ENCODE measurements at regions not wholly inside any gene's neighbourhood (a gene's known extent, or its start where the extent isn't known, plus 50 kb on each side); places are given as distances from the start of the nearest gene placed in this dataset.
"Not testable (repeated sequence)": the region's sequence is repeated elsewhere in the genome, so short reads cannot be mapped to it uniquely, and the experiment has no call there.

DNA sequence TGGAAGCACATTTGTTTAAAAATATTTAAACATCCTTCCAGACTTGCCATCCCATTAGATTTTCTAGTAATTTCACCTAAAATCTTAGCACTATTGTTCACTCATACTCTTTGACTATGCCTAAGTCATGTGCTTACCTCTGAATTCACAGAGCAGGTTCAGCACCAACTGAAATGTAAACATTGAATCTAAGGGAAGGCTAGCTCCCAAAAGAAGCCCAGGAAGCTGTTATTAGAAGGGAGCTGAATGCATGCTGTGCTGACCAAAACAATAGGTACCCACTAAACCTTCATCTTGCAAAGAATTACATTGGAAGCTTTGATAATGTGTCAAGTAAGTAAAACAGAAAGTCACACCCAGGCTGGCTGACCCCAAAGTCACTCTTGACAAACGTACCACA, 571.3 kb downstream of the GABRG2 start:
- DNase-seq = no peak

DNA sequence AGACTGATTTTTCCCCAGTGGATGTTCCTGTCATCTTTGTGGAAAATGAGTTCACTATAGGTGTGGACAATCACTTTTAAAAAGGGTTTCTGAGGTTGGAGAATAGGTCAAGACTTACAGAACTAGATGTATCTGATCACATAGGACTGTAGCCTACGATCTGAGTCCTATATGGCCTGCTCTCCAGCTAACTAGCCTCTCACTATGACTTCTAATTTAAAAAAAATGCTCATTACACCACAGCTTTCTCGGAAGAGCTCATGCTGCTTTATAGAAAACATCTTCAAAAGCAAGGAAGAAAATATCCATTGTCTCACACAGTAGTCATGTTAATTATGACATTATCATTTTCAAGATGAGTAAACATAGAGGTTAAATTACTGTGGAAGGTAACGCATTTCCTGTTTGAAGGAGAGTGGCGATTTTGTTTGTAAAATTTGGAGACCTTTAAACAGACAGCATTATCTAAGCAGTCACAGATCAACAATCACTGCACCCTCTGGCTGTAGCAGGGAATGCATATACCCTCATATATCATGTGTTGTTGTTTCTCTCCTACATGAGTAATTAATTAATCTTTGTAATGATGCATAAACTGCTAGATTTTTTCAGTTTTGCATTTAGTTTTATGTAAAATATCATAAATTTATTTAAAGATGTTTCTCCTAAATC, 573.7 kb downstream of the GABRG2 start:
- no peak for DNase-seq

DNA sequence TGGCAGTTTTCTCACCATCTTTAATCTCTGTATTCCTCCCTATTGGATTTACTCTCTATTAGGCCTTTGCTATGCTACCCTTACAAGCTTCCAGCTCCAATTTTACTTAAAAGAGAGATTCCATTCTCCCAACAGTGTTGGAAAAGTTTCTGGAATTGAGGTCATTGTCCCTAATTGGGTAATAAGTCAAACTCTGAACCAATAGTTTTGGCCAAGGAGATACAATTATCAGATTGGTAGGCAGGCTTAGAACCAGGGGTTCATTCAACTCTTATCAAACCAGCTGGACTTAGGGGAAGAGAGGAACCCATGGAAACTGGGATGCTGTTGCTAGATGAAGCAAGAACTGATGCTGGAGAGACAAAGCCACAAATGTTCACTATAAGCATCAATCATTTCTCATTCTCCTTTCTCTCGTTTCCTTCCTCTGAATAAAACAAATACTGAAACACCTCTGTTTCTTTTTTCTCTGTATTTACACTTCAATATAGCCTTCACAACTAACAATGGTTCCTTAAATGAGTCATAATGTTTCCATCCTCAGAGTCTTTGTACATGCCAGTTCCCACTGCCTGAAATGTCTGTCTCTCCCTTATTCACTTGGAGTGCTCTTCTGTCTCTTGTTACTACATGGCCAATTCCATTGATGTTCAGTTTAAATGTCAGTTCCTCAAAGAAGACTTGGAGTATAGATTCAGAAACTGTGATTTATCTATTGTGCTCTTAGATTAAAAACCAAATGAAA, 587.3 kb downstream of the GABRG2 start:
- no peak for DNase-seq

DNA sequence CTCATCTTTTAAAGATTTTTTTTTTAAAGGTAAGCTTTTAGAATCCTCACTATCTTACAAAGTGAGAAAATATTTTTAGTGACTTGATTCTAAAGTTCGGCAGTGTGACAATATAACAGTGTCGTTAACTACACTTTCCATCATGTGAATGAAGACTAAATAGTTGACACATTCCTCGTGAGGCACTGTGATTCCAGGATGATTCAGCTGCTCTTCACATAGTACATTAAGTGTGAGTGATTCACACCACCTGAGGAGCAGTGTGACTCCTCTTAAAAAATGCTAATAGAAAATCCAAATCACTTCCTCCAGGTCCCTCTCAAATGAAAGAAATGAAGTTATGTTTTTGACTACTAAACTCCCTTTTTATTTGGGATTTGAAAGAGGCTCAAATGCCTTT, 589.5 kb downstream of the GABRG2 start:
- DNase-seq = no peak

DNA sequence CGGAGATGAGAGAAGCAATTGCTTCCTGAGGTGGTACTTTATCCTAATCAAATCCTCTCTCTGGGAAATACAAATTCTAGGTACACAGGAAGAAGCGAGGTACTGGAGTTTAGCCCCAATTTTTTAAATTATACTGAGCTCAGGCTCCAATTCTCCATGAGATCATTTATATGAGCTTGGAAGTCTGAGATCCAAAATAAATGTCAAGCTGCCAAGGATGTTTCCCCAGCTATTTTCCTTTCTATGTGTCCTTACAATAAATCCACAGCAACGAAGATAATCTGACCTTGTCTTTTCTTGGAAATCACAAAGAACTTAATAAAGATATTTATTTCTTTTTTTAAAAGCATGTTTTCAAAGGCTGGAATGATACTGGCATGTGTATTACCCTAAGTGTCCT, 597.3 kb downstream of the GABRG2 start:
- no peak for DNase-seq

DNA sequence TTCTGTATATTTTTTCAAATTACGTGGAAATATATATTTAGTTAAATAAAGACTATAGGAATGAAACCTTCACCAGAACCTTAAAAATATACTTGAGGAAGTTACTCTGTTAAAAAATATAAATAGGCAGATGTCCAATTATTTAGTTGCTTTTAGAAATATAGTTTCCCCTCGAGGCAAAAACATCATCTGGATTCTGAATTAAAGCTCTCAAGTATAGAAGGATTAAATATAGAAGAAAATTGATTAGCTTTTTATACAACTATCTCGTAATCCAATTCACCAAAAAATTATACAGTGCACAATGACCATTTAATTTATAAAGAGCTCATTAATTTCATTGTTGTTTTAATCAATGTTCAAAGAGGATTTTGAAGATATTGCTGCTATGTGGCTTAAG, 601.4 kb downstream of the GABRG2 start:
- DNase-seq = no peak

DNA sequence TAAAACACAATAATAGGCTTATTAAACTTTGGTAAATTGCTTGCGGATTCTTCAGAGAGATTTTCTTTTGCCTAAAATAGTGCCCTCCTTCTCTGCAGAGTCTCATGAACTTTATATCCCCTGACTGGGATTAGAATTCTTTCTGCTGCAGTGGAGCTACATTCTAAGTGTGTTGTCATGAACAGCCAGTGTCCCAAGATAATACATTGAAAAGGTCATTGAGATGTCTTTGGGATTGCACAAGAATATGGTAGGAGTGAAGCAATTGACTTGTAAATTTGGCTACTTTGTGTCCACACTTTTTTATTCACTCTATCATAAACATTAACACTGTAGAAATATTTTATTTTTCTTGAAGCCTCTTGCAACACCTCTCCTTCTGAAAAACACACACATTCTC, 604.5 kb downstream of the GABRG2 start:
- no peak for DNase-seq

DNA sequence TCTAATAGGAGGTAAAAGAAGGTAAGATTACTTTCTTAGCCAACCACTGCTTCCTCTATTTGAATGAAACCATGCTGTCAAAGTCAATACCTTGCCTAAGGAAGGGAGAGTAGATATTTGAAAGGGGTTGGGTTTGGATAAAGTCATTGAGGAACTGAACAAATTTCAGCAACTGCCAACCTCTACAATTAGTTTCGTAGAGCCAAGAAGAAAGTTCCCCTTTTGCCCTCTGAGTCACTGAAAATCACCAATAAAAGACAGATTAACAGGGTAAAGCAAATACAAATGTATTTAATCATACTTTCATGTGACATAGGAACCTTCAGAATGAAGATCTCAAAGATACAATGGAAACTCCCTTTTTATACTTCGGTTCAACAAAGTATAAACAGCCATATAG, 615.7 kb downstream of the GABRG2 start:
- no peak for DNase-seq

DNA sequence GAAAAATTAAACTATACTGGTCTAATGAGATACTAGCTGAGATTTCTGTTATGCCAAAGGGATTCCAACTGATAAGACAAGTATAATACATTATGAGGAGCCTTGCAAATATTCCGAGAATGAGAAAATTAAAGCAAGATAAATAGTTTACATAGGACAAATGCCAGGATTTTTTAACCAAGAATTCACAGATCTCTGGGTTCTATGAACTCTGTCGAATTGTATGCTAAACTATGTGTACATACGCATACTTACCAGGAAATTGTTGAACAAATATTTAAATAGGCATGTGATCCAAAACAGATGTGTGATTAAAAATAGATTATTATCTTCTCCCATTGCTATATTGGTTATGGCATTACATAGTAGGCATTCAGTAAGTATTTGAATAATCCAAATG, 616.6 kb downstream of the GABRG2 start:
- no peak for DNase-seq

DNA sequence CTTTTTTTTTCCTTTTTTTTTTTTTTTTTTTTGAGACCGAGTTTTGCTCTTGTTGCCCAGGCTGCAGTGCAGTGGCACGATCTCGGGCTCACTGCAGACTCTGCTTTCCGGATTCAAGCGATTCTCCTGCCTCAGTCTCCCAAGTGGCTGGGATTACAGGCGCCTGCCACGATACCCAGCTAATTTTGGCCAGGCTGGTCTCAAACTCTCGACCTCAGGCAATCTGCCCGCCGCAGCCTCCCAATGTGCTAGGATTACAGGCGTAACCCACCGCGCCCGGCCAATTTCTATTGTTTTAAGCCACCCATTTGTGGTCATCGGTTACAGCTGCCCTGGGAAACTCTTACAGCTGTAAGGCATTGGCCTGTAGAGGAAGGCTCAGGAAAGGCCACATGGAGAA, 617.7 kb downstream of the GABRG2 start:
- no peak for DNase-seq

DNA sequence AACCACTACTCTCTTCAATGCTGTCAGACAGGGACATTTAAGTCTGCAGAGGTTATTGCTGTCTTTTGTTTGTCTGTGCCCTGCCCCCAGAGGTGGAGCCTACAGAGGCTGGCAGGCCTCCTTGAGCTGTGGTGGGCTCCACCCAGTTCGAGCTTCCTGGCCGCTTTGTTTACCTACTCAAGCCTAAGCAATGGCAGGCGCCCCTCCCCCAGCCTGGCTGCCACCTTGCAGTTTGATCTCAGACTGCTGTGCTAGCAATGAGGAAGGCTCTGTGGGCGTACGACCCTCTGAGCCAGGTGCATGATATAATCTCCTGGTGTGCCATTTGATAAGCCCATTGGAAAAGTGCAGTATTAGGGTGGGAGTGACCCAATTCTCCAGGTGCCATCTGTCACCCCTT, 628.7 kb downstream of the GABRG2 start:
- DNase-seq = not testable (repeated sequence)

DNA sequence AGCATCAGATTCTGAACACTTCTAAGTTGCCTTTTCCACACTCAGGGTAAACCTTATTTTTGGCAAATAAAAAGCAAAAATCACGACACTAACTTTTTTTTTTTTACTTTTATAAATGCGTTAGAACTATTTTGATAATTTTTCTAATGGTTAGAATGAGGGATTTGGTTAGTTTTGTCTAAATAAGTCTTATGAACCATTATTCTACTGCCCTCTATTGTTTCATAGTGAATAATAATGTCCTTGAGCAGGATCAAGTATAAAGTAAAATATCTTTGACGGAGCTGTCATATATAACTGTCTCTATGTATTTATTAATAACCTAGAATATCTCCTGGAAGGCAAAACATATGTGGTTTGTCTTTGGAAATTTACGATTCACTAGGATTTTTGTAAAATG, 631.8 kb downstream of the GABRG2 start:
- no peak for DNase-seq

DNA sequence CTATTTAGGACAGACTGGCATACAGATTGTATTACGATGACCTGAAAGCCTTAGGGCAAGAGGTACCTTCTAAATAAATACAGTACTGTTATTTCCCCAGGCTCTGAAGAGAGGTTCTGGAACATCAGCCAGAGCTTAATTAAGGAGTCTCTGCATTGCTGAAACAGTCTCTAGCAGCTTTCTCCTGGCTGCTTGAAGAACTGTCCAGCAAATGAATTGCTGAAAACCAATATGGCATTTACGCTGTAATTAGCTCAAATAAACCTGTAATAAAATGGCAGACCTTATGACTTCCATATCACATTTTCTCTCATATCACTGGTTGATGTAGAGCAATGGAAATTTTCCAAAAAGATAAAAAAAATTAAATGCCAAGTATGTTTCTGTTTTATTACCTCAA, 636.3 kb downstream of the GABRG2 start:
- no peak for DNase-seq

DNA sequence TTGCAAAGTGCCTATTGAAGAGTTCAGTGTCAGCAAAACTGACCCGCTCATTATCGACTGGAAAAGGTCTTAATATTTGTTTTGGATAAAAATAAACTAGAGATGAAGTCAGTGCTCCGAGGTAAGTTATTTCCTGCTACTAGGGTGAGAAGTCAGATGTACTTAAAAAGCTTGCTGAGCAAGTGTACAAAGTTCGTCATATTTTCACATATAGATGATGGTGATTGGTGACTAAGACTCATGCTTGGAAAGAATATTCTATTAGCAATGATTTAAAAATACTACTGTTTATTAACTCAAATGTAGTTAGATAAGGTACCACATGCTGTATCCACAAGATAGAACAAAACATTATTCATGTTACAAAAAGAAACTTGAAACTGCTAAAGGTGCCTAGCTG, 643.7 kb downstream of the GABRG2 start:
- no peak for DNase-seq

DNA sequence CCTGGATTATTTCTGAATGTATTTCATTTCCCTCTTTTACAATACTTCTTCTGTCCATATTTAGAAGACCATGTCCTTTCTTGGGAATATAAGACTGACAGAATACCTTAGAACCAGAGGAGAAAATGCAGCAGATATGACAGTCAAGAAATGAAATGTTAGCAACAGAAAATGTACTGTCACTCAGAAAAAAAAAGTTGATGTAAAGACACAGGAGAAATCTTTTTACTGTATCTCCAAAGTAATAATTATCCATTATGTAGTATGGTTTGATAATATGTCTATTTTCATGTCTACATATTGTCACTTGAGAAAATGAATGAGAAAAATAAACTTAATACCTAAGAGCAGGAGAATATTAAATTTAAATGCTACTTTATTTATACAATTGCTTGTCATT, 652.1 kb downstream of the GABRG2 start:
- no peak for DNase-seq

DNA sequence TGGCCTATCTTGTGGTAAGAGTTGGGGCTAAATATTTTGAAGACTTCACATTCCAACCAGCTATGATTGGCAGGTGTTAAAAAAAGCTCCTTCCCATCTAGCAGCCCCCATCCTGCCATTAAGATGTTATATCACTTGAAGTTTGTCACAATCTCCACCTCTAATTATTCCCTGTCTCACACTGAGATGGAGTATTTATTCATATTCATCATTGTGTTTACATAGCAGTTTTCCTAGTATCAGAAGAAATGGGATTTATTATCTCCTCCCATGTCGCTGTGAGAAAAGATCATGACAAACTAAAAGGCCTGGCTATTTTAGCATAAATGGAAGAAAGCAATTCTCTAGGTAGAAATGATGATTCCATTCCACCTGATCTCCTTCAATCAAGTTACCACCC, 653.6 kb downstream of the GABRG2 start:
- no peak for DNase-seq

DNA sequence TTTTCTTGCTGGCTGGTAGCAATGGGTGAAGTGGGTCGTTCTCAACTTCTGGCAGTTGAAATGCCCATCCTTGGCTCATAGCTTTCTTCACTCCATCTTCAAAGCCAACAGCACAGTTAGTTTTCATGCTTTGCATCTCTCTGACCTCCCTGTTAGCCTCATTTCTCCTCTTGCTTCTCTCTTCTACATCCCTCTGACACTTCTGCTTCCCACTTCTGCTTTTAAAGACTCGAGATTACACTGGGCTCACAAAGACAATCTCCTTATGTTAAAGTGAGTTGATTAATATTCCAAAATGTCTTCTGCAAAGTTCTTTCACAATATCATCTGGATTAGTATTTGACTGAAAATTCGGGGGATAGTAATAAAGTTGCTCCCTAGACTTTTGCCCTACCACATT, 684.8 kb upstream of the CCNG1 start:
- no peak for DNase-seq

DNA sequence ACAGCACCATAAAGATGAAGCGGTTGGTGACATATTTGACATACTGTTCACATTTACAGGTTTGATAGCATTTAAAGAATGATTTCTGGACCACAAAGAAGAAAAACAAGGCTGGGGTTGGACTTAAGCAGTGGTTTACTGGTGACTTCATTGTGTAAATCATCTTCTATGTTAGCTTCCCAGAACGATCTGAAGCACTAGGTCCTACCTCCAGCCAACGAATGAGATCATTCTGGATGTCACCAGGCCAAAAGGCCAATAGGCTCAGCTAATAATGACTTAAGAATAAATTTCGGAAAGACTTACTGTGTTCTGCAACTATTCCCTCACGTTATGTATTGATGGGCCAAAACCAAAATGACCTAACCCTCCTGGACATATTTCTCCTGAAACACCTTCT, 675.3 kb upstream of the CCNG1 start:
- DNase-seq = no peak

DNA sequence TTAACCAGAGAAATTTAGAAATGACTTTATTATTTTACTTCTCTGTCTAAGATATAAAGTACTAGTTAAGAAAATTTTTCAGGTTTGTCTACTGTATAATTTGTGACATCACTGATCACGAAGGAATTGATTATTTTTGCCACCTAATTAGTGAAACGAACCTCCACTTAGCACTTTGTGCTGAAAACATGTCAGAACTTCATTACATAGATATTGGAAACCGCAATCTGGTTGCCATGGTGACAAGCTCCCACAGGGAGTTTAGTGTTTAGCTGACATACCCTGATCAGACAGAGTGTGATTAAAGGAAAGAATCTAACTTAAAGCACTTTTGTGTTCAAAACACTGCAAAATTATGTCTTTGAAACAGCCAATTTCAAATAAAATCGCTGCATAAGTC, 668.4 kb upstream of the CCNG1 start:
- no peak for DNase-seq

DNA sequence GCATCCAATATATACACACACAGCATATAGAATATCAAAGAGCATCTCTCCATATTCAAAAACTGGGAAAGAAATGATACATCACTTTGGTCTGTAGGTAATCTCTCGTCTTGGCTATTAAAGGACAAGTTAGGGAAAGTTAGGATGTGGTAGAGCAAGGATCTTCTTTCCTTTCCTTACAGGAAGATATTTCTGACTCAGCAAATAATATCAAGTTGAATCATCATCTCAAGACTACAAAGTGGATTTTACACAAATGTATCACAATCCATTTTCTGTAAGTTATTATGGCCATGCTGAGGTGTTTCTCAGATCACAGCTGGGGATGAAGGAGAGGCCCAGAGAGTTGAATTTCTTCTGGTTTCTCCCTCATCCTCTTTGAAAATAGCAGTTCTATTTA, 651.7 kb upstream of the CCNG1 start:
- DNase-seq = no peak

DNA sequence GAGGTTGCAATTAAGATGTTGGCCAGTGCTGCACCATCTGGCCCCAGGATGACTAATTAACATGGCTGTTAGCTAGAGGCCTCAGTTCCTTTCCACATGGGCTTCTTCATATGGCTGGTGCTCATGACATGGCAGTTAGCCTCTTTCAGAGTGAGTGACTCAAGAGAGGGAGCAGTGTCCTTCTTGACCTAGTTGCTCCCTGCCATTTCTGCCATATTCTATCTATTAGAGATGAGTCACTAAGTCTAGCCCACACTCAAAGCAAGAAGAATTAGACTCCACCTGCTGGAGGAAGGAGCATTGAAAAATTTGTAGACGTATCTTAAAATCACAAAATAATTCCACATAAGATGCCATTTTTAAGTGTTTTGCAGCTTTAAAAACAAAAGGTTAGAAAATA, 651.2 kb upstream of the CCNG1 start:
- no peak for DNase-seq

DNA sequence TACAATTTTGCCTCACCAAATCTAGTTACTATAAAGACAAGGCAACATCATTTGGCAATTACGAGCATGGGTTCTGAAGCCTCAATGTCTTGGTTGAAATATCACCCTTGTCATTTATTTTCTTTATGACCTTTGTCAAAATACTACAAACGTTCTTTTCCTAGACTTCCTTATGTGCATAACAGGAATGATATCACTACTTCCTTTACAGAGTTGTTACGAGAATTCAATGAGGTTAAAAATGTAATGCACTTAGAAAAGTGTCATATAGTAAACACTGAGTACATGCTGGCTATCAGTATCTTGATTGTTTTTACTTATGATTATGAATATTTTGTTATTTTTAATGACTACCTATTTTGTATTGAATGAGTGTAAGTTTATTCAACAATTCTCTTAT, 640.9 kb upstream of the CCNG1 start:
- DNase-seq = no peak

DNA sequence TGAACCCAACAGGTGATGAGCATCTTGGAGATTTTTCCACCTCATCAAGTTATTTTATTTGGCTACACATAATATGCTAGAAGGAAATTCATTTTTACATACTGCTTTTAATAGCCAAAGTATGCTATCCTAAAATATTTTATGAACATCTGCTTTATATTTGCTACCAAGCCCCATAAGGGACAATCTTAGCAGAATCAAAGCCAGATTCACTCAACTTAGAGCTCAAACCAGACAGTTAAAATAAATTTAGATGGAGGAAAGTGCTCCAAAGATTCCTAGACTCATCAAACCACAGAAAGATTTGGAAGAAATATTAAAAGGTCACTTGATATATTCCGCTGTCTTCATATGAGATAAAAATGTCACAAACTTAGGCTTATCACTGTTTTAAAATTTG, 637.1 kb upstream of the CCNG1 start:
- no peak for DNase-seq

DNA sequence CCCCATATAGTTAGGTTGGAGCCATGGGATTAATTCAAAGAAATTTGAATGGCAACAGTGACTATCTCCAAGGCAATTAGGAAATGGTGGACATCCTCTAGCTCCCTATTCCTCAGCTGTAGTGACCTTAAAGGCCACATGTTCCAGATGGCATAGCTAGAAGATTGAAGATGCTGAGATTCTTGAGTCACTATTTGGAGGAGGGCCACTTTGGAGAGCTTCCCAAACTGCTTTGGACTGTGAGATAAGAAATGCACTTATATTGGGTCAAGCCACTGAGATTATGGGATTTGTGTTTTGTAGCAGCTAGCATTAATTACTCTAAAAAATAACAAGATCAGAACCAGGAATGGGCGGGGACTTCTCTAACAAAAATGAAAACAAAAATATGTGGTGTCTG, 636.2 kb upstream of the CCNG1 start:
- DNase-seq = no peak

DNA sequence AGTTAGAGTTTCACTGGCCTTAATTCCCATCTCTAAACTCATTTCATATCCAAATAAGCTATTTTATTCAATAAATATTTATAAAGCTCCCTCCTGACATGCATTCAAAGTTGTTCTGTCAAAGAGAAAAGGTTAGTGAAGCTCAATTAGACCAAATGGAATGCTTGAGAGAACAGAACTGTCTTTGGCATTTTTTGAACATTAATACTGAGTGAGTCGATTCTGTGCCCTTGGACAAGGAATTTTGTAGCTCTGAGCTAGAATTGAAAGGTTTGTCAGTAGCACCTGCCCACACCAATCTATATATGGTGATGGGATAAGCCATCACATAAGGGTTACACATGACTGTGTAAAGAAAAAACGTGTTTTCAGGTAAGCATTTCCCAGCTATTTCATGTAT, 631.2 kb upstream of the CCNG1 start:
- DNase-seq = no peak
